GM11168 (cell line): ENCODE measurements at regions not wholly inside any gene's neighbourhood (a gene's known extent, or its start where the extent isn't known, plus 50 kb on each side); places are given as distances from the start of the nearest gene placed in this dataset.
"Not testable (repeated sequence)": the region's sequence is repeated elsewhere in the genome, so short reads cannot be mapped to it uniquely, and the experiment has no call there.

Source experiments
- in situ Hi-C: fragments of 300-500 bp; cut with MboI; formaldehyde crosslinking; loops from one replicate; pipeline ENCODE4 v1.12.0; 2022; ENCODE audit warnings: low sequenced_read_pairs; ENCODE audit not compliant: unreplicated experiment

DNA sequence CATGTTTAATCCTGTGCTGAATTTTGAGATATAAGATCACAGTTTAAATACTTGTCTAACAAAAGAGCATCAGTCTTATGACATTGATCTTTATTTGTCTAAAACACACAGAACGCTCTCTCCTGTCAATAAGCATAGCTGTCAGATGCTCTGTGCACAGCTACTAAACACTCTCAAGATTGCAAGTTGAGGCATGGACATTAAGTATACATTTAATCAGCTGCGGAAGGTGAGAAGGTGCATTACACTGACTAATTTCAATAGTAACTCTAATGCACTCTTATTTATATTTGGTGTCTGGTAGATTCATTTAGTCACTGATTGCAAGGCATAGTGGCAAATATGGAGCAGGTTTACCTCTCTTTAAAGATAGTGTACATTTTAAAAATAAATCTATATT, 580.3 kb upstream of the NRP1 start:
- in situ Hi-C loops = no loop called here

DNA sequence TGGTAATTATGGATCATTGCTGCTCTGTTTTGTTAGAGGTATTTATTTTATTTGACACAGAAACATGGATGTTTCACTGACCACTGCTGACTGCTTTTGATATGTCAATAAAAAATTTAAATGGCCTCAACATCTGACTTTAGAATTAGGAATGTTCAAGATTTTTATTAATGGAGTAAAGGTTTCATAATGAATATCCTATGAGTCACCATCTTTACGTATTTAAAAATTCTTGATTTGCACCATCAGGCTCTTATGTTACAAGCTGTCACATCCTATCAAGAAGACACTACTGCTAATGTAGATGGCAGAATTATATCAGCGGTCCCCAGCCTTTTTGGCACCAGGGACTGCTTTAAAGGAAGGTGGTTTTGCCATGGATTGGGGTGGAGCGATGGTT, 578.7 kb upstream of the NRP1 start:
- in situ Hi-C loops = no loop called here

GRCh38 chr10:33909476-33909875, 575.0 kb upstream of the NRP1 start:
- in situ Hi-C loops = not testable (repeated sequence)

DNA sequence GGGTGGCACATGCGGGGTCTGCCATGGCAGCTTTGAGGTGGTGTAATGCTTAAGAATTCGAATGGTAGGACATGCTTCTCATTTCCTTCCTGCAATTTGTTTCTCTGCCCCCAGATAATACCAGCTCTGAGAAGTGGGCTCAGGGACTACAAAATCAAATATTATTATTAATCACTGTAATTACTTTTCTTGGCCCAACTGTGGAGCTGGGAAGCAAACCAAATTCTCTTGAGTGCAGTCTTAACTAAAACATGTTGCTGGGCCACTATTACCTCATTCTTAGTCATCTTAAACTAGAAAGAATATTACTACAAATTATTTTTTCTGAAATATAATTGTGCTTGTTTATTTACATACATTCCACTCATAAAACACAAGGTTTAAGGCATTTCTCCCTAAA, 566.7 kb upstream of the NRP1 start:
- in situ Hi-C loops = no loop called here

DNA sequence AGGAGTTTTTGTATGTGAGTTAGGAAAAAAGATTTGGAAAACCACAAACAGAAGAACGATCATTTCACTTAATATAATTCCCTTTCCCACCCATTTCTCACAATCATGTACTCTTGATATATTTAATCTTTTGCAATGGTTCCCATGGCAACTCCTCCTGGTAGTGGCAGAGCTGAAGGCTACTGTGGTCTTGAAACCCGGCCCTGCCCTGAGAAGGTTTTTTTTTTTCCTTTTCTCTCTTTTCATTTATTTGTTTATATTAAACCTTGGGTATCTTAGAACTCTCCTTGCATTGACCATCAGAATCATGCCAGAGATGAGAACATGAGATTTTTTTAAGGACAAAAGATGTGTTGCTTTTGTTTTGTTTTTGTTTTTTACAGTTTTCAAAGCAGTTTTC, 566.1 kb upstream of the NRP1 start:
- in situ Hi-C loops = no loop called here

DNA sequence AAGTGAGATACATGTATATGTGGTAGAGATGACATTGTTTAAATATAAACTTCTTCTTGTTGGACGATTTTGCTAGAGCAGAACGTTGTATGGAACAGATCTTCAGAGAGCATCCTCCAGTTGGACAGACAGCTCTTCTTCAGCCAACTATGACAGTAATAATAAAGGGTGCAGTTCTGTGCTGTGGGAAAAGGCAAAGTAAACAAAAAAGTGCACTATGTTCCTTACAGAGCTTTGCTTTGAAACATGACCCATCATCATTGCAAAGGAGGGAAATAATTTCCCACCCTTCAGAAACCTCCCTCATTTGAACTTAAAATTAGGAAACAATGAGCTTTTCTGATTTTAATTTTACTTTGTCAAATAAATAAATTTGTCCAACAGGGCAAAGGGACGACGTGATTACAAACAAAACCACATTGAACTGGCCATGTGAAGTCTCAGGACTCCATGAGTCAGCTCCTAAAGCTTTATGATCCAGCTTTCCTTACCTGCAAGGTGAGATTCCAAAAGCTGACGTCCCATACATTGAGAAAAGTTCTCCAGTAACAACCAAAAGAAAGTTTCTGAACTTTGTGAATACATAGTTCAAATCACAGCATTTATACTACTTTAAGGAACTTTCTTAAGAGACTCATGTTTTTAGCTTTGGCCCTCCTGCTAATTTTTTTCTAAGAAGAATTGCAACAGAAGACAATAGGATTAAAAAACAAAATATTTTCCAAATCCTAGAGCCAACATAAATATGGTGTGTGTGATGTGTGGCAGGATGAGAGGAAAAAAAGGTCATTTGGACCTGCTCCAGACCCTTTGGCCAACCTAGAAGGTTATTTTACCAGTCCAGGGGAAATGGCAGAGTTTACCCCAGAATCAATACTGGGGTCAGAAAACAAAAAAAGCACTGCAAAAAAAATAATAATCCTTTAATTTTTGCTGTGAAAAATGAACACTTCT, 565.4 kb upstream of the NRP1 start:
- in situ Hi-C loops = no loop called here

DNA sequence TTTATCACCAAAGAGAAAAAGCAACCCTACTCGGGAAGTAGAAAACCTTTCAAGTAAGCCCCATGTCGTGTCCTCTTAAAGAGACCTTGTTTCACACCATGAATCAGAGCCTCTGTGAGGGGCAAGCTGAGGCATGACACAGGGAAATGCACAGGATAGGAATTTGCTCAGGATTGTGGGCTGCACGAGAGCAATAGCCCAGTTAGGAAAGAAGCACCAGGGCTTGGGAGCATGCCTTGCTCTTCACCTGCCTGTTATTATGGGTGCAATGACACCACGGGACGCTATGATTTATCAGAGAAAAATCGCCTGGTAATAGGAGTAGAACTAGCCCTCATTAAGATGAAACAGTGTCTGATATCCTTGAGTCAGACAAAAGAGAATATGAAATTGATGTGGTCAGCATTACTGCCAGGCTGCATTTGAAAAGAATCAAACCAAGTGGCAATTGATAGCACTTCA, 562.9 kb upstream of the NRP1 start:
- in situ Hi-C loops = no loop called here

DNA sequence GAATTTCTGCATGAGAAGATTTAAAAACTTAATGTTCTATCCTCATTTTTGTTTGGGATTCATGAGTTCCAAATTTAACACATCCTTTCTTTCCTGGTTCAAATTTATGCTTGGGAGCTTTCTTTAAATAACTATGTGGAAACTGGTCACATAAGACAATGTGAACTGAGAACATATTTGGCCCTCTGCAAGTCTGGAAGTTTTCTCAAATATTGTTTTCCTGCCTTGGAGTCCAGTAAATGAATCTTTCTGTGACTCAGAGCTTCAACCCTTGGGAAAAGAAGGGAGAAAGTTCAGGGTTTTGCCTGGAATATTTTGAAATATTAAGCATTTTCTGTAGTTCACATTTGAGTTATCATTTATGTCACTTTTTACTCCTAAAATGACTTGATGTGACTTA, 559.0 kb upstream of the NRP1 start:
- in situ Hi-C loops = no loop called here

DNA sequence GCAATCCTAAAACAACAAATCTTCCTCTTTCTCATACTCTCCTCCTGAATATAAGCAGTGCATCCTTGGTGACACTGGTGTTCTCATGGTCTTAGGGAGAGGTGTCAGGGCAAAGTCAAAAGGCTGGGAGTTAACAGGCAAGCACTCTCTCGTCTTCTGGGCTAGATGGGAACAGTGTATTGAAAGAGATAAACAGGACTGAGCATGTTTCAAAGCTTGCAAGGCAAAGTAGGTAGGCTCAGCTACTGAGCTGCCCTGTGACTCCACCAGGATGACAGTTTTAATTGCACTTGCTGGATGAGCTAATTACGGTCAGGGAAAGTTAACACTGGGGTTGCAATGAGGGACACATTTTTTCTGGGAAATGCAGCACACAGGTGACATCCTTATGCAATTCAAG, 554.9 kb upstream of the NRP1 start:
- in situ Hi-C loops = no loop called here

- in situ Hi-C loops = no loop called here
Measured at GRCh38 chr10:33887188-33887587, 552.7 kb upstream of the NRP1 start.

DNA sequence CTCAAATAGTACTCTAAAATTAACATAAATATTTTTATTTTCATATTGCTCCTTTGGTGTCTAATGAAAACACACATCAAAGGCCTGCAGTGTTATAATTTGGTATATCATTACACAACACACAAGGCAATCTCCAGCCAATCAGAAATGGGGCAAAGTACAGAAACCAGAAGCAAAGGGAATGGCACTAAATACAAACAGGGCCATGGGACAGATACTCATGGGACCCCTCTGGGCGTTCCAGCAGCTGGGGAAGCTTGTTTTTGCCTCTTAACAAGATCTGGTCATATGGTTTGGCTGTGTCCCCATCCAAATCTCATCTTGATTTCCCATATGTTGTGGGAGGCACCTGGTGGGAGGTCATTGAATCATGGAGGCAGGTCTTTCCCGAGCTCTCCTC, 551.8 kb upstream of the NRP1 start:
- in situ Hi-C loops = no loop called here

DNA sequence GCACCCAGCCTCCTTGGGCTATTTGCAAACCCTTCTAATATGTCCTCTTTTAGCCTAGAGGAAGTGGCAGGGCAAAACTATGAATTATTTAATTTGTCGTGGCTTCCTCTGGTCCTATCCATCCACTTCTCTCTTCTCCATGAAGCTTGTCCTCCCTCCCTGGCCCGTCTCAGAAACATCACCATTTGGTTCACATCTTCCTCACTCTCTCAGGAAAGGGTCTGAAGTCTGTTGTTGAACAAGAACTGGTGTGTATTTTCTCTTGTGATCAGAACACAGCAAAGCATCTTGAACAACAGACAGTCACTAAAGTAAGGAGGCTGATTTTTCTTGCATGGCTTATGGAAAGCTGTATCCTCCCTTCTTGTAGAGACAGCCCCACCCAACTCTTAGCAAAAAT, 550.1 kb upstream of the NRP1 start:
- in situ Hi-C loops = no loop called here

- in situ Hi-C loops = no loop called here
Measured at GRCh38 chr10:33883881-33884280, 549.4 kb upstream of the NRP1 start.

GRCh38 chr10:33882996-33883395, 548.5 kb upstream of the NRP1 start:
- in situ Hi-C loops = no loop called here

DNA sequence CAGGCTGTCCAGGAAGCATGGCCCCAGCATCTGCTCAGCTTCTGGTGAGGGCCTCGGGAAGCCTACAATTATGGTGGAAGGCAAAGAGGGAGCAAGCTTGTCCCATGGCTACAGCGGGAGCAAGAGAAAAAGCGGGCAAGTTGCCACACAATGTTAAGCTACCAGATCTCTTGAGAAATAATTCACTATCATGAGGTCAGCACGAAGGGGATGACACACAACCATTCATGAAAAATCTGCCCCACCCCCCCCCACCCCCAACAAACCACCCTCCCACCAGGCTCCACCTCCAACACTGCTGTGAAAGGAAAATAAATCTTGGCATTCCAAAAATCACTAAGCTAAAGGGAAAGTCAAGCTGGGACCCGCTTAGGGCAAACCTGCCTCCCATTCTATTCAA, 545.8 kb upstream of the NRP1 start:
- in situ Hi-C loops = no loop called here

GRCh38 chr10:33878238-33878786, 543.8 kb upstream of the NRP1 start:
- in situ Hi-C loops = no loop called here

DNA sequence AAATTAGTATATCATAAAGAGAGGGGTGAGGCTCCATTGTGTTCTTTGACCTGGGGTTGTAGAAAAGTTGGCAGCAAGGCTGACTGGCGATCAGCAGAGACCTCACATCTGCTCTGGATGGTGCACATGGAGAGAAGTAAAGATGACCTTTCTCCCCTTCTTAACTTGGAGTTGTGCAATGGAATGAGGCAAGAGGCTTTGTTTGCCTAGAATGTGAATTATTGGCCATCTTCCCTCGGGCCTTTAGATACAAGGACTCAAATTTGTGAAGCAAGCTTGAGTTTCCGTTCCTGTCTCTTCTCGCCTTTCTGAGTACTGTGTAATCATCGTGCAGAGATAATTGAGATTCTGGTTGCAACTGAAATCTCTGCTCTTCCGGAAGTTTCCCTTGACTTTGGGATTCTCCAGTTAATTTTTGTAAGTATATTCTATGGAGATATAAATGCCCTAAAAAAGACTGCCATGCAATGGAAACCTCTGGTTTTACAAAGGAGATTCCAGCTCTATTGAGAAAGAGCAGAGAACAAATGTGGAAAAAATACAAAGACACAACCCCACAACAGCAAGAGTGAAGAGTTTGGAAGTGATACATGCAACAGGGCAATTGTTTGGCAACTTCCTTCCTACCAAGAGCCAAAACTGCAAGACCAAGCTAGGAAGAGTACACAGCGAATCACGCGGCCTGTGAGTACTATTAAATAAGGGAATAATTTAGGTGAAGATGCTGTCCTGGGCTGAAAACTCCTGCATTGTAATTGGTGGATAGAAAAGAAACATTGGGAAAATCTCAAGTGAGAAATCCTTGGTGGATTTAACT, 542.3 kb upstream of the NRP1 start:
- in situ Hi-C loops = no loop called here

DNA sequence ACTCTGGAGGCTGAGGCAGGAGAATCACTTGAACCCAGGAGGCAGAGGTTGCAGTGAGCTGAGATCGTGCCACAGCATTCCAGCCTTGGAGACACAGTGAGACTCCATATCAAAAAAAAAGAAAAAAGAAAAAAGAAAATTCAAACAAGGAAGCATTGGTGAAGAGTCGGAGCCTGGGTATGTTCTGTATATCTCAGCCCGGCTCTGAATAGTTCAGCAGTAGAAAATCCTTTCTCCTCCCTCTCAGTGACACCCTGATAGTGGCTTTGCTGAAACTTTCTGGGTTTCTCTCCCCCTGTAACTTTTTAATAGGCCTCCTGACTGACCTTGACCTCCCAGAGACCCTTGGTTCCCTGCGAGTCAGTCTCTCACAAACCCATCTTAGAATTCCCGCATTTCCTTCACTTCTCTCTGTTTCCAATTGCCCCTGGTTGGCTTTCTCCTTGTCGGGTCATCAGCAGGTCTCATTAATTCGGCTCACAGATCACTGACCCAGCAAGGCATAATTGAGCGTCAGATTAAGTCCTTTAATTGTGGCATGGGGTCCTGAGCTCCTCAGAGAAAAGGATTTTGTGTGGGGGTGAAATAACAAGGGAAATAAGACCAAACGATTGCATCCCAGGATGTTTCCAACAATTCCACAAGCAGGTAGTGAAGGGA, 541.6 kb upstream of the NRP1 start:
- in situ Hi-C loops = no loop called here

- in situ Hi-C loops = no loop called here
Measured at GRCh38 chr10:33871061-33871956, 536.8 kb upstream of the NRP1 start.

- in situ Hi-C loops = no loop called here
Measured at GRCh38 chr10:33869481-33869880, 535.0 kb upstream of the NRP1 start.
